CD4-positive, alpha-beta T cell (primary cell): ENCODE measurements at regions not wholly inside any gene's neighbourhood (a gene's known extent, or its start where the extent isn't known, plus 50 kb on each side); places are given as distances from the start of the nearest gene placed in this dataset.

Source experiments
- ATAC-seq: fragments of 200-7000 bp; cut with Tn5 transposase; one replicate; pipeline ENCODE4 v1.10.0; 2022; ENCODE audit warnings: mild to moderate bottlenecking; ENCODE audit not compliant: poor library complexity
- CTCF ChIA-PET: fragments of 350-600 bp; sonication (Branson Sonifier 250); formaldehyde crosslinking; loops from one replicate; lab custom pipeline; 2021; ENCODE audit warnings: antibody characterized with exemption, inconsistent platforms; lab: Charles Lee
- POLR2A ChIA-PET: fragments of 350-600 bp; sonication (Branson Sonifier 250); formaldehyde crosslinking; loops from one replicate; lab custom pipeline; 2021; ENCODE audit warnings: antibody characterized with exemption, inconsistent platforms; lab: Charles Lee
- DNase-seq, 14 experiments: peaks; one replicate each; pipeline ENCODE4 v3.0.0-alpha.2; 2013 to 2020; ENCODE audit warnings: mixed read lengths in 2 of 14
- H3K27ac ChIP-seq, 2 donors: one replicate each; pipeline versions ENCODE4 v1.5.1 to v1.7.0; 2013; ENCODE audit warnings: low read length in 2 of 2, low read depth in 1 of 2, mild to moderate bottlenecking in 1 of 2
- H3K27me3 ChIP-seq, 2 experiments: 1 replicate in 1 of 2; 2 replicates in 1 of 2; pipeline versions ENCODE4 v1.6.1 to v1.7.0; 2013; ENCODE audit warnings: low read length in 2 of 2, control low read depth in 1 of 2, mild to moderate bottlenecking in 1 of 2, moderate library complexity in 1 of 2; ENCODE audit not compliant: insufficient read depth in 2 of 2, control insufficient read depth in 1 of 2
- H3K36me3 ChIP-seq: one replicate; pipeline ENCODE4 v1.6.1; 2013; ENCODE audit warnings: low read length, control low read depth; ENCODE audit not compliant: insufficient read depth
- H3K4me1 ChIP-seq: one replicate; pipeline ENCODE4 v1.6.1; 2013; ENCODE audit warnings: low read length, control low read depth; ENCODE audit not compliant: insufficient read depth
- H3K4me3 ChIP-seq: one replicate; pipeline ENCODE4 v1.5.1; 2013; ENCODE audit warnings: mild to moderate bottlenecking, low read length, moderate library complexity
- H3K9me3 ChIP-seq, 2 experiments: 1 replicate in 1 of 2; 2 replicates in 1 of 2; pipeline versions ENCODE4 v1.6.1 to v1.7.0; 2013; ENCODE audit warnings: low read length in 2 of 2, mild to moderate bottlenecking in 2 of 2, control low read depth in 1 of 2, moderate library complexity in 1 of 2; ENCODE audit not compliant: control insufficient read depth in 1 of 2, insufficient read depth in 1 of 2
- H3K27ac Mint-ChIP-seq: one replicate; pipeline ENCODE4 v1.8.0; 2020; ENCODE audit warnings: mixed read lengths
- H3K27me3 Mint-ChIP-seq: one replicate; pipeline ENCODE4 v1.8.0; 2021; ENCODE audit warnings: mixed read lengths
- H3K36me3 Mint-ChIP-seq: one replicate; pipeline ENCODE4 v1.8.0; 2021; ENCODE audit warnings: low read depth, mixed read lengths
- H3K4me1 Mint-ChIP-seq: one replicate; pipeline ENCODE4 v1.8.0; 2021; ENCODE audit warnings: low read depth, mixed read lengths
- H3K4me3 Mint-ChIP-seq: one replicate; pipeline ENCODE4 v1.8.0; 2020; ENCODE audit warnings: mild to moderate bottlenecking, mixed read lengths
- H3K9me3 Mint-ChIP-seq: one replicate; pipeline ENCODE4 v1.8.0; 2020; ENCODE audit warnings: mixed read lengths
- CTCF ChIP-seq: fragments of 200-600 bp; IDR thresholded peaks from one replicate; pipeline ENCODE4 v1.8.0; 2022; ENCODE audit warnings: antibody characterized with exemption, mild to moderate bottlenecking
- intact Hi-C, 2 experiments: fragments of 100-400 bp; cut with DNase I in 1 of 2; cut with micrococcal nuclease in 1 of 2; formaldehyde crosslinking; loops; one replicate each; pipeline versions ENCODE4 v1.15.1 to v1.9.0; 2023 to 2025; cut with DNase I, micrococcal nuclease

GRCh38 chr21:20522611-20523010 is 475.6 kb upstream of the NCAM2 start:
- H3K27ac Mint-ChIP-seq: no peak overlapping the region
- Histone ChIP-seq H3K27ac (no peak overlapping the region), H3K9me3 (peaks cover 0 to 4% of the 10 kb centered on the region in 2 experiments), H3K27me3 (no peaks in the 10 kb centered on the region), H3K4me3 (no peak overlapping the region), H3K36me3 (no peaks in the 10 kb centered on the region), H3K4me1 (no peaks in the 10 kb centered on the region)
- no peak for DNase-seq
- TF ChIP-seq CTCF: no peak
- ATAC-seq: no peak
- H3K36me3 Mint-ChIP-seq: no peaks in the 10 kb centered on the region
- CTCF ChIA-PET: no interaction called here
- no peak overlapping the region for H3K4me3 Mint-ChIP-seq
- no peaks in the 10 kb centered on the region for H3K4me1 Mint-ChIP-seq
- POLR2A ChIA-PET: no interaction called here
- H3K27me3 Mint-ChIP-seq: no peaks in the 10 kb centered on the region
- intact Hi-C loops: no loop called here
- peaks cover 6% of the 10 kb centered on the region for H3K9me3 Mint-ChIP-seq

GRCh38 chr21:20523191-20523590 is 475.0 kb upstream of the NCAM2 start:
- no peak for ATAC-seq
- H3K36me3 Mint-ChIP-seq: no peaks in the 10 kb centered on the region
- no peaks in the 10 kb centered on the region for H3K36me3 ChIP-seq
- DNase-seq: no peak
- no peak overlapping the region for H3K27ac ChIP-seq
- intact Hi-C loops: no loop called here
- no peak overlapping the region for H3K27ac Mint-ChIP-seq
- CTCF ChIA-PET: no interaction called here
- peaks cover 0 to 4% of the 10 kb centered on the region in 2 experiments for H3K9me3 ChIP-seq
- POLR2A ChIA-PET: no interaction called here
- no peaks in the 10 kb centered on the region for H3K27me3 Mint-ChIP-seq
- peaks cover 6% of the 10 kb centered on the region for H3K9me3 Mint-ChIP-seq
- no peaks in the 10 kb centered on the region for H3K4me1 ChIP-seq
- no peaks in the 10 kb centered on the region for H3K27me3 ChIP-seq
- no peak for TF ChIP-seq CTCF
- H3K4me1 Mint-ChIP-seq: no peaks in the 10 kb centered on the region
- H3K4me3 ChIP-seq: no peak overlapping the region
- H3K4me3 Mint-ChIP-seq: no peak overlapping the region

GRCh38 chr21:20527731-20528460 is 470.3 kb upstream of the NCAM2 start:
- peaks cover 3% of the 10 kb centered on the region for H3K9me3 Mint-ChIP-seq
- H3K4me3 ChIP-seq: no peak overlapping the region
- H3K27ac ChIP-seq: no peak overlapping the region
- DNase-seq (no peak), ATAC-seq (no peak)
- no peaks in the 10 kb centered on the region for H3K4me1 ChIP-seq
- no peak for TF ChIP-seq CTCF
- H3K27me3 Mint-ChIP-seq: no peaks in the 10 kb centered on the region
- H3K4me3 Mint-ChIP-seq: no peak overlapping the region
- H3K36me3 ChIP-seq: no peaks in the 10 kb centered on the region
- no peaks in the 10 kb centered on the region for H3K4me1 Mint-ChIP-seq
- ChIA-PET POLR2A (no interaction called here), CTCF (no interaction called here)
- no peak overlapping the region for H3K27ac Mint-ChIP-seq
- H3K27me3 ChIP-seq: no peaks in the 10 kb centered on the region
- peaks cover 0 to 4% of the 10 kb centered on the region in 2 experiments for H3K9me3 ChIP-seq
- H3K36me3 Mint-ChIP-seq: no peaks in the 10 kb centered on the region
- intact Hi-C loops: no loop called here
